ENCODE measurements at regions not wholly inside any gene's neighbourhood (a gene's known extent, or its start where the extent isn't known, plus 50 kb on each side); places are given as distances from the start of the nearest gene placed in this dataset.

DNA sequence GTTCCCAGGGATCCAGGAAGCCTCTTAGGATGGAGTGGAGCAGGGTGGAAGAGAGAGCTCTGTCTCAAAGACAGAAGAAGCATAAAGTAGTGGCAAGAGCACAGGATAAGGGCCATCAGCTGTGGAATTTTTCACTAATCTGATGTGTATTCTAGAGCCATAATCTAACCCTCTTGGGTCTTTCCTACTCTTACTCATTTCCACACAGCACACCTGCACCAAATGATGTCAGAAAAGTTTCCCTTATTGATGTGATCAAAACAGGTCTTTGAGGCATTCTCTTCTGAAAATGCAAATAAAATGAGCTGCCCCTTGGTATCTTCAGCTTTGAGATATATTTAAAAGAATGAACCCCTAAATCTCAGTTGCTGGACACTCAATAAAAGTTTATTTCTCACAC, 415.1 kb upstream of the CHST9 start:
- no peak overlapping the region for H3K27ac ChIP-seq
- no peaks in the 10 kb centered on the region for H3K4me1 ChIP-seq
- H3K27me3 ChIP-seq = no peaks in the 10 kb centered on the region
- TF ChIP-seq, protein P1, sequence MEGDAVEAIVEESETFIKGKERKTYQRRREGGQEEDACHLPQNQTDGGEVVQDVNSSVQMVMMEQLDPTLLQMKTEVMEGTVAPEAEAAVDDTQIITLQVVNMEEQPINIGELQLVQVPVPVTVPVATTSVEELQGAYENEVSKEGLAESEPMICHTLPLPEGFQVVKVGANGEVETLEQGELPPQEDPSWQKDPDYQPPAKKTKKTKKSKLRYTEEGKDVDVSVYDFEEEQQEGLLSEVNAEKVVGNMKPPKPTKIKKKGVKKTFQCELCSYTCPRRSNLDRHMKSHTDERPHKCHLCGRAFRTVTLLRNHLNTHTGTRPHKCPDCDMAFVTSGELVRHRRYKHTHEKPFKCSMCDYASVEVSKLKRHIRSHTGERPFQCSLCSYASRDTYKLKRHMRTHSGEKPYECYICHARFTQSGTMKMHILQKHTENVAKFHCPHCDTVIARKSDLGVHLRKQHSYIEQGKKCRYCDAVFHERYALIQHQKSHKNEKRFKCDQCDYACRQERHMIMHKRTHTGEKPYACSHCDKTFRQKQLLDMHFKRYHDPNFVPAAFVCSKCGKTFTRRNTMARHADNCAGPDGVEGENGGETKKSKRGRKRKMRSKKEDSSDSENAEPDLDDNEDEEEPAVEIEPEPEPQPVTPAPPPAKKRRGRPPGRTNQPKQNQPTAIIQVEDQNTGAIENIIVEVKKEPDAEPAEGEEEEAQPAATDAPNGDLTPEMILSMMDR (IDR thresholded peaks at IDR 0.05) = no peak
- no peaks in the 10 kb centered on the region for H3K9me3 ChIP-seq
- DNase-seq = no peak
- intact Hi-C loops (cut with DNase I) = no loop called here
- ATAC-seq = no peak
- no peak overlapping the region for H3K4me3 ChIP-seq
- H3K36me3 ChIP-seq = no peaks in the 10 kb centered on the region

GRCh38 chr18:27599202-27599829, 414.2 kb upstream of the CHST9 start:
- Histone ChIP-seq H3K27me3 (no peaks in the 10 kb centered on the region), H3K4me1 (no peaks in the 10 kb centered on the region), H3K36me3 (no peaks in the 10 kb centered on the region), H3K27ac (no peak overlapping the region), H3K9me3 (no peaks in the 10 kb centered on the region), H3K4me3 (no peak overlapping the region)
- peak; percentile 78 for ATAC-seq
- DNase-seq = no peak
- intact Hi-C loops (cut with DNase I) = no loop called here
- TF ChIP-seq, protein P1 (IDR thresholded peaks at IDR 0.05) = peak; percentile 78

GRCh38 chr18:27595113-27595838, 410.2 kb upstream of the CHST9 start:
- intact Hi-C loops (cut with DNase I) = no loop called here
- Histone ChIP-seq H3K4me3 (no peak overlapping the region), H3K36me3 (no peaks in the 10 kb centered on the region)

DNA sequence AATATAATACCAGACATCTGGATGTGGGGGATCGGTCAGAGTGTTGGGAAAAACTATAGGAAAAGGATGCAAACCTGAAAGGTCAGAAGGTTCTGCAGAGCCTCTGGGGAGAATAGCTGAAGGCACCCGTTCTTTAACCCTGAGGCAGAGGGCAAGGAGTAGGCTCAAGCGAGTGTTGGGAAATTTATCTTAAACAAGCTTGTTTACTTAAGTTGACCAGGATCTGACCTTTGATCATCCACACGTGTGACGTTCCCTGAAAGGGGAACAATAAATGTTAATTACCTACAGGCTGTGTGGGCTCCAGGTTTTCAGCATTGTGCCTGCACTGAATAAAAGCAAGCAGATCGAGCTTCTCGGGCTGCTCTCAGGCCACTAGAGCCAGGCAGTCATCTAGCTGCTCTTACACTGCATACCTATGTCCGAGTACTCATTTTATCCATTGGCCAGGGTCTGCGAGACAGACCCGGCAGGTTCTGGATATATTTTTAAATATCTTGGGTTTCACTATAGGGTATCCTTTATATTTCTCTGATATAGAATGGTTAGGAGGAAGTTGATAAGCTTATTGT, 400.6 kb upstream of the CHST9 start:
- H3K27ac ChIP-seq = no peak overlapping the region
- no peaks in the 10 kb centered on the region for H3K27me3 ChIP-seq
- intact Hi-C loops (cut with DNase I) = no loop called here
- no peaks in the 10 kb centered on the region for H3K4me1 ChIP-seq
- H3K36me3 ChIP-seq = no peaks in the 10 kb centered on the region
- no peak for DNase-seq
- peaks cover 4% of the 10 kb centered on the region for H3K9me3 ChIP-seq
- no peak overlapping the region for H3K4me3 ChIP-seq
- TF ChIP-seq, protein P1 (IDR thresholded peaks at IDR 0.05) = no peak
- ATAC-seq = no peak

More at GRCh38 chr18:27595113-27595838, 410.2 kb upstream of the CHST9 start:
- no peaks in the 10 kb centered on the region for H3K4me1 ChIP-seq
- no peak for DNase-seq
- H3K27me3 ChIP-seq = no peaks in the 10 kb centered on the region
- no peak for ATAC-seq
- no peak overlapping the region for H3K27ac ChIP-seq
- TF ChIP-seq, protein P1 (IDR thresholded peaks at IDR 0.05) = no peak
- no peaks in the 10 kb centered on the region for H3K9me3 ChIP-seq

DNA sequence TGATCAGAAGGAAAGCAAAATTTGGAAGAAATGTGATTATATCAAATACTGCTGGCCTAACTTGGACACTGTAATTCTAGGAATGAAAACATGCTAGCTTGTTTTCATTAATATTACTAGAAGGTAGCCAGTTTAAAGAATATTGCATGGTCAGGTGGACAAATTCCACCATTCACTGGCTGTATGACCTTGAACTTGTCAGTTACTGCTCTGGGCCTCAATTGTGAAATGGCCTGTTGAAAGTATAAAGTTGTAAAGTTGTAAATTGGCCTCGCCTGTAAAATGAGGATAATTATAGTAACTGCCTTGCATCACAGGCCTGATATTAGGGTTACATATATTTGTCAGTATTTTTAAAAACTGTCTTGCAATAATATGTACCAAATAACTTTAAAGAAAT, 398.4 kb upstream of the CHST9 start:
- no peak overlapping the region for H3K4me3 ChIP-seq
- intact Hi-C loops (cut with DNase I) = no loop called here
- DNase-seq = no peak
- H3K36me3 ChIP-seq = no peaks in the 10 kb centered on the region
- ATAC-seq = no peak
- H3K27ac ChIP-seq = no peak overlapping the region
- no peaks in the 10 kb centered on the region for H3K4me1 ChIP-seq
- H3K9me3 ChIP-seq = peaks cover 4% of the 10 kb centered on the region
- TF ChIP-seq, protein P1 (IDR thresholded peaks at IDR 0.05) = no peak
- H3K27me3 ChIP-seq = no peaks in the 10 kb centered on the region
